GM18951 (cell line): ENCODE measurements at regions not wholly inside any gene's neighbourhood (a gene's known extent, or its start where the extent isn't known, plus 50 kb on each side); places are given as distances from the start of the nearest gene placed in this dataset.

Source experiments
- POLR2A ChIP-seq: IDR thresholded peaks from 4 replicates; pipeline ENCODE4 v1.6.1; 2011; ENCODE audit warnings: mild to moderate bottlenecking; ENCODE audit not compliant: insufficient read length, insufficient read depth; ENCODE audit errors: extremely low read depth
- in situ Hi-C: fragments of 300-500 bp; cut with MboI; formaldehyde crosslinking; loops from one replicate; pipeline ENCODE4 v1.12.0; 2022; ENCODE audit warnings: low sequenced_read_pairs, mixed read lengths, inconsistent platforms; ENCODE audit not compliant: unreplicated experiment

- no peak for TF ChIP-seq POLR2A
- in situ Hi-C loops, result no loop called here
Observed at GRCh38 chr6:147833607-147834006, 325.1 kb downstream of the SAMD5 start.

- TF ChIP-seq POLR2A, result no peak
- in situ Hi-C loops, result no loop called here
Observed at GRCh38 chr6:147834084-147834776, 325.7 kb downstream of the SAMD5 start.

- no peak for TF ChIP-seq POLR2A
- in situ Hi-C loops, result no loop called here
Observed at GRCh38 chr6:147837540-147837939, 329.1 kb downstream of the SAMD5 start.

GRCh38 chr6:147839708-147840610, 331.5 kb downstream of the SAMD5 start:
- TF ChIP-seq POLR2A, result no peak
- in situ Hi-C loops, result no loop called here

GRCh38 chr6:147841547-147842148, 333.2 kb downstream of the SAMD5 start:
- in situ Hi-C loops, result no loop called here
- TF ChIP-seq POLR2A, result no peak

GRCh38 chr6:147849401-147850330, 341.2 kb downstream of the SAMD5 start:
- TF ChIP-seq POLR2A, result no peak
- in situ Hi-C loops, result no loop called here

GRCh38 chr6:147852772-147853171, 344.3 kb downstream of the SAMD5 start:
- in situ Hi-C loops, result no loop called here
- TF ChIP-seq POLR2A, result no peak

- no peak for TF ChIP-seq POLR2A
- in situ Hi-C loops, result no loop called here
Observed at GRCh38 chr6:147853574-147853973, 345.1 kb downstream of the SAMD5 start.

- in situ Hi-C loops, result no loop called here
- no peak for TF ChIP-seq POLR2A
Observed at GRCh38 chr6:147855803-147856482, 347.5 kb downstream of the SAMD5 start.

GRCh38 chr6:147856687-147857086, 348.2 kb downstream of the SAMD5 start:
- in situ Hi-C loops, result no loop called here
- TF ChIP-seq POLR2A, result no peak

- in situ Hi-C loops, result no loop called here
- no peak for TF ChIP-seq POLR2A
Observed at GRCh38 chr6:147858421-147858820, 349.9 kb downstream of the SAMD5 start.

- TF ChIP-seq POLR2A, result no peak
- in situ Hi-C loops, result no loop called here
Observed at GRCh38 chr6:147859071-147859470, 350.6 kb downstream of the SAMD5 start.

GRCh38 chr6:147861696-147862095, 353.2 kb downstream of the SAMD5 start:
- in situ Hi-C loops, result no loop called here

More at GRCh38 chr6:147861696-147862095, 353.2 kb downstream of the SAMD5 start:
- TF ChIP-seq POLR2A, result no peak
